ENCODE measurements at regions not wholly inside any gene's neighbourhood (a gene's known extent, or its start where the extent isn't known, plus 50 kb on each side); places are given as distances from the start of the nearest gene placed in this dataset.

DNA sequence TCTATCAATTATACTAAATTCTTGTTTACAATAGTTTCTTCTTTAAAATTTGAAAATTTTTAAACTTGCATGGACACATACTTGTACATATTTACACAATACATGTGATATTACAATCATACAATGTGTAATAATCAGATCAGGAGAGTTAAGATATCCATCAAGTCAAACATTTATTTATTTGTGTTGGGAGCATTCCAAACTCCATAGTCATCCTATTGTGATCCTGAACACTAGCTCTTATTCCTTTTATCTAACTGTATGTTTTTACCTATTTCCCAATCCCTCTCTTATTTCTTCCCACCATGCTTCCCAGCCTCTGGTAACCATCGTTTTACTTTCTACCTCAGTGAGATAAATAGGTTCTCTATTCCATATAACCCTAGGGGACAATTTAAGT, 1219.2 kb downstream of the ZPLD1 start:
- H3K36me3 ChIP-seq, result no peaks in the 10 kb centered on the region
- TF ChIP-seq, protein P1, sequence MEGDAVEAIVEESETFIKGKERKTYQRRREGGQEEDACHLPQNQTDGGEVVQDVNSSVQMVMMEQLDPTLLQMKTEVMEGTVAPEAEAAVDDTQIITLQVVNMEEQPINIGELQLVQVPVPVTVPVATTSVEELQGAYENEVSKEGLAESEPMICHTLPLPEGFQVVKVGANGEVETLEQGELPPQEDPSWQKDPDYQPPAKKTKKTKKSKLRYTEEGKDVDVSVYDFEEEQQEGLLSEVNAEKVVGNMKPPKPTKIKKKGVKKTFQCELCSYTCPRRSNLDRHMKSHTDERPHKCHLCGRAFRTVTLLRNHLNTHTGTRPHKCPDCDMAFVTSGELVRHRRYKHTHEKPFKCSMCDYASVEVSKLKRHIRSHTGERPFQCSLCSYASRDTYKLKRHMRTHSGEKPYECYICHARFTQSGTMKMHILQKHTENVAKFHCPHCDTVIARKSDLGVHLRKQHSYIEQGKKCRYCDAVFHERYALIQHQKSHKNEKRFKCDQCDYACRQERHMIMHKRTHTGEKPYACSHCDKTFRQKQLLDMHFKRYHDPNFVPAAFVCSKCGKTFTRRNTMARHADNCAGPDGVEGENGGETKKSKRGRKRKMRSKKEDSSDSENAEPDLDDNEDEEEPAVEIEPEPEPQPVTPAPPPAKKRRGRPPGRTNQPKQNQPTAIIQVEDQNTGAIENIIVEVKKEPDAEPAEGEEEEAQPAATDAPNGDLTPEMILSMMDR (IDR thresholded peaks at IDR 0.05), result no peak
- no peaks in the 10 kb centered on the region for H3K27me3 ChIP-seq (replicated peaks; ENCODE audit: insufficient read depth)
- H3K9me3 ChIP-seq, result no peaks in the 10 kb centered on the region
- DNase-seq (ENCODE audit: low spot score), result no peak
- no peak overlapping the region for H3K4me3 ChIP-seq
- H3K27ac ChIP-seq, result no peak overlapping the region
- no peak for ATAC-seq (ENCODE audit: insufficient number of reproducible peaks, low FRiP score, low read depth)
- no peaks in the 10 kb centered on the region for H3K4me1 ChIP-seq (ENCODE audit: control insufficient read depth in 1 of 2, low read depth in 2 of 2)

DNA sequence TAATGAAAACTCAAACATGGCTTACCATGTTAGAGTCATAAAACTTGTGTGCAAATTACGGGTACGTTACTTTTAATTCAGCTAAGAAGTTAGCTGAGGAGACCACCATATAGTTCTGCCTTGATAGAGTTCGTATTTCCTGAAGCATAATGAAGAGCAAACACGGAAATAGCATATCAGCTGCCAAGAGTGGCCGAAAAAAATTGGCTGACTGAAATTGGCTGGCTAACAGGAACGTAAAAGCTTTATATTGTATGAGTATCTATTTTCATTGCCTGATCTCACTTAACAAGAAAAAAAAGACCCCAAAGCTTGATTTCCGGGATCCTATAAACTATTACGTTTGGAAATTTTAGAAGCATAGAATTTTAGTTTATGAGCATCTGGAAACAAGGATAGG, 1222.9 kb downstream of the ZPLD1 start:
- Histone ChIP-seq H3K9me3 (no peaks in the 10 kb centered on the region), H3K27ac (no peak overlapping the region), H3K36me3 (no peaks in the 10 kb centered on the region), H3K27me3 (replicated peaks; ENCODE audit: insufficient read depth) (no peaks in the 10 kb centered on the region), H3K4me3 (no peak overlapping the region), H3K4me1 (ENCODE audit: control insufficient read depth in 1 of 2, low read depth in 2 of 2) (no peaks in the 10 kb centered on the region)
- TF ChIP-seq, protein P1 (IDR thresholded peaks at IDR 0.05), result no peak
- ATAC-seq (ENCODE audit: insufficient number of reproducible peaks, low FRiP score, low read depth) (no peak), DNase-seq (ENCODE audit: low spot score) (no peak)

DNA sequence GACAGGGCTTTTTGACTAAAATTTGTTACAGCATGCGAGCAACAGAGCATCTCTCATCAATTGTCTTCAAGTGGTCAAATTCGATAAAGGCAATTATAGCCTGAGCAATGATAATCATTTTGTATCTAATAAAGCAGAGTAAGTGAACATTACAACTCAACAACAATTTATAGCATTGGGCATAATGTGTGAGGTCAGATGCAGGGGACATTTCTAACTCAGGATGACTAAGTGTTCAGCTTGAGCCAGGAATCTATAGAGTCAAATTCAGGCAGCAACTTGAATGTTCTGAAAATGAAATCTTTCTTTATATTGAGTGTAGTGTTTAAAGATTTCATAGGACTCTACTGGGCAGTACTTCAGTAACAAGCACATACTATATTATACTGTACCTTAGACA, 1226.0 kb downstream of the ZPLD1 start:
- Histone ChIP-seq H3K27ac (no peak overlapping the region), H3K27me3 (replicated peaks; ENCODE audit: insufficient read depth) (no peaks in the 10 kb centered on the region), H3K4me3 (no peak overlapping the region), H3K36me3 (no peaks in the 10 kb centered on the region), H3K9me3 (no peaks in the 10 kb centered on the region), H3K4me1 (ENCODE audit: control insufficient read depth in 1 of 2, low read depth in 2 of 2) (no peaks in the 10 kb centered on the region)
- no peak for DNase-seq (ENCODE audit: low spot score)
- ATAC-seq (ENCODE audit: insufficient number of reproducible peaks, low FRiP score, low read depth), result no peak
- TF ChIP-seq, protein P1 (IDR thresholded peaks at IDR 0.05), result no peak

DNA sequence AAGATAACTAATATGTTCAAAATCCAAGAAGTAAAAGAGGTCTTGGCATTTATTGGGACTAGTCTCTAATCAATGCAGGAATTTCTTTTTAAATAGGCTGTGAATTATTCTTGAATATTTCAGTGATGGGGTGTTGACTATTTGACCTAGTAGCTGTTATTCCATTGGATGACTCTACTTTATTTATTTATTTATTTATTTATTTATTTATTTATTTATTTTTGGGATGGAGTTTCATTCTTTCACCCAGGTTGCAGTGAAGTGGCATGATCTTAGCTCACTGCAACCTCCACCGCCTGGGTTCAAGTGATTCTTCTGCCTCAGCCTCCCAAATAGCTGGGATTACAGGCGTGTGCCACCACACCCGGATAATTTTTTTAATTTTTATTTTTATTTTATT, 1227.8 kb downstream of the ZPLD1 start:
- H3K27me3 ChIP-seq (replicated peaks; ENCODE audit: insufficient read depth), result no peaks in the 10 kb centered on the region
- TF ChIP-seq, protein P1 (IDR thresholded peaks at IDR 0.05), result no peak
- no peak overlapping the region for H3K4me3 ChIP-seq
- no peaks in the 10 kb centered on the region for H3K36me3 ChIP-seq
- no peaks in the 10 kb centered on the region for H3K9me3 ChIP-seq
- no peak overlapping the region for H3K27ac ChIP-seq
- no peak for ATAC-seq (ENCODE audit: insufficient number of reproducible peaks, low FRiP score, low read depth)
- H3K4me1 ChIP-seq (ENCODE audit: control insufficient read depth in 1 of 2, low read depth in 2 of 2), result no peaks in the 10 kb centered on the region
- no peak for DNase-seq (ENCODE audit: low spot score)

DNA sequence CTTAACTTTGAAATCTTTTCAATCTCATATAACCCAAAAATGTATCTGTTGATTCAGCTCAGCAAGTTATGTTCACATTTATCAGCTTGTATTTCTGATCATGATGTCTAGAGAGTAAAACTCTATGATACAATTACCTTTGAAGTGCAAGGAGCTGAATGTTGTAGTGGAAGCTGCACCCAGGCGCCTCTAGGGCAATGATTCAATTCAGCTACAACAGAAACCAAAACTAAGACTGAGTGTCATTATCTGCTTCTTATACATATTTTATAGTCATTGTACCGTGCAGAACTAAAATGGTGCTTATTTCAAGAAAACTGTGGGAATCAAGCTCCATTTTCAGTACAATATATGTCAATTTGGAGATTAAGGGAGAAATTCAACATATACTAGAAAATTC, 1237.5 kb downstream of the ZPLD1 start:
- no peaks in the 10 kb centered on the region for H3K27me3 ChIP-seq (replicated peaks; ENCODE audit: insufficient read depth)
- H3K36me3 ChIP-seq, result no peaks in the 10 kb centered on the region
- DNase-seq (ENCODE audit: low spot score), result no peak
- no peak overlapping the region for H3K27ac ChIP-seq
- H3K4me1 ChIP-seq (ENCODE audit: control insufficient read depth in 1 of 2, low read depth in 2 of 2), result no peaks in the 10 kb centered on the region
- H3K4me3 ChIP-seq, result no peak overlapping the region
- TF ChIP-seq, protein P1 (IDR thresholded peaks at IDR 0.05), result no peak
- no peaks in the 10 kb centered on the region for H3K9me3 ChIP-seq
- ATAC-seq (ENCODE audit: insufficient number of reproducible peaks, low FRiP score, low read depth), result no peak

All from thoracic aorta (tissue), 2 donors.